ENCODE measurements at regions not wholly inside any gene's neighbourhood (a gene's known extent, or its start where the extent isn't known, plus 50 kb on each side); places are given as distances from the start of the nearest gene placed in this dataset.
A peak's percentile ranks its signal among the peaks of the same experiment; 100 is the strongest.

DNA sequence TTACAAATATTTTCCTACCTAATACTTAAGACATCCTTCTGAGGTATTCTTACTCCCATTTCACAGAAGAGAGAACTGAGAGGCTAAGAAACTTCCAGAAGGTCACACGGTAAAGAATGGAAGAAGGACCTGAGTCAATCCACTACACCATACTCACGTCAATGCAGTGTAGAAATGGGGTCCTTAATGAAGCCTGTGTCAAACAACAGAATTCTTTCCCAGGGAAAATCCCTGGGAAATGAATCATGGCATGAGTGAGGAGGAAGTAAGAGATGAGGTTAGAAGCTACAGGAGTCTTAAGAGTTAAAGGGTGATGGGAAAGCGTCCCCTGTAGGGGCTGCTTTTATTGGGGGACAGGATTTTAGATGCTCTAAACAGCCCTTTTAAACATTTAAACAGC is 147.9 kb downstream of the C11orf91 start:
- no peak for DNase-seq
- H3K79me2 ChIP-seq (ENCODE audit: insufficient read depth), result peaks cover 17% of the 10 kb centered on the region; the same call in 1 of the 2 replicates
- no peaks in the 10 kb centered on the region for H3K27me3 ChIP-seq (replicated peaks; ENCODE audit: insufficient read depth)
- no peak overlapping the region for H3K4me2 ChIP-seq (ENCODE audit: unreplicated experiment)
- H3K4me1 ChIP-seq (ENCODE audit: insufficient read depth), result peaks cover 14% of the 10 kb centered on the region
- no peaks in the 10 kb centered on the region for H3K9me3 ChIP-seq (ENCODE audit: low read depth)
- H3F3A ChIP-seq (ENCODE audit: insufficient read depth), result peaks cover 21% of the 10 kb centered on the region; the same call in 1 of the 2 replicates
- 75 to 78% methylated on average over 3 of the region's 3 CpGs for WGBS, 2 experiments (ENCODE audit: low coverage in 1 of 2, low lambda C conversion rate in 2 of 2, missing lambda C conversion rate in 2 of 2)
- H2AFZ ChIP-seq, result no peak overlapping the region
- H3K4me3 ChIP-seq, result no peak overlapping the region
- H4K20me1 ChIP-seq (ENCODE audit: insufficient read depth), result no peaks in the 10 kb centered on the region
- H3K9me2 ChIP-seq (ENCODE audit: insufficient read depth), result no peaks in the 10 kb centered on the region
- H3K36me3 ChIP-seq (ENCODE audit: low read depth), result peaks cover 15% of the 10 kb centered on the region
- H3K9ac ChIP-seq, result no peak overlapping the region
- TF ChIP-seq EZH2phosphoT487 (IDR thresholded peaks at IDR 0.05; ENCODE audit: insufficient read depth, low read depth), result no peak
- H3K27ac ChIP-seq, result no peak overlapping the region
- in situ Hi-C loops (cut with MboI), result no loop called here

- H3K9me2 ChIP-seq (ENCODE audit: insufficient read depth), result no peaks in the 10 kb centered on the region
- in situ Hi-C loops (cut with MboI), result no loop called here
- H3F3A ChIP-seq (ENCODE audit: insufficient read depth), result peaks cover 15% of the 10 kb centered on the region
- no peak overlapping the region for H3K4me3 ChIP-seq
- 87 to 91% methylated on average over 3 of the region's 3 CpGs for WGBS, 2 experiments (ENCODE audit: low coverage in 1 of 2, low lambda C conversion rate in 2 of 2, missing lambda C conversion rate in 2 of 2)
- peaks cover 16% of the 10 kb centered on the region for H3K36me3 ChIP-seq (ENCODE audit: low read depth)
- no peak for DNase-seq
- no peak overlapping the region for H2AFZ ChIP-seq
- no peak overlapping the region for H3K27ac ChIP-seq
- TF ChIP-seq EZH2 (IDR thresholded peaks at IDR 0.05; ENCODE audit: insufficient read depth, poor library complexity, severe bottlenecking) (no peak), EZH2phosphoT487 (IDR thresholded peaks at IDR 0.05; ENCODE audit: insufficient read depth, low read depth) (no peak)
- no peak overlapping the region for H3K9ac ChIP-seq
- no peaks in the 10 kb centered on the region for H3K27me3 ChIP-seq (replicated peaks; ENCODE audit: insufficient read depth)
- no peak overlapping the region for H3K4me2 ChIP-seq (ENCODE audit: unreplicated experiment)
- H3K4me1 ChIP-seq (ENCODE audit: insufficient read depth), result peaks cover 12% of the 10 kb centered on the region
- H3K9me3 ChIP-seq (ENCODE audit: low read depth), result no peaks in the 10 kb centered on the region
- H3K79me2 ChIP-seq (ENCODE audit: insufficient read depth), result peaks cover 13% of the 10 kb centered on the region; the same call in 1 of the 2 replicates
- no peaks in the 10 kb centered on the region for H4K20me1 ChIP-seq (ENCODE audit: insufficient read depth)
Observed at GRCh38 chr11:33551051-33551450, 149.6 kb downstream of the C11orf91 start.

- in situ Hi-C loops (cut with MboI), result loop anchor here (10.0 kb wide), 1 partner anchor 125 kb away; no protein-coding TSS in a partner anchor
- Histone ChIP-seq H3K27me3 (replicated peaks; ENCODE audit: insufficient read depth) (no peaks in the 10 kb centered on the region), H3K36me3 (ENCODE audit: low read depth) (peaks cover 7% of the 10 kb centered on the region), H4K20me1 (ENCODE audit: insufficient read depth) (no peaks in the 10 kb centered on the region), H3K9ac (no peak overlapping the region), H3F3A (ENCODE audit: insufficient read depth) (peaks cover 17% of the 10 kb centered on the region), H3K9me2 (ENCODE audit: insufficient read depth) (no peaks in the 10 kb centered on the region), H3K9me3 (ENCODE audit: low read depth) (no peaks in the 10 kb centered on the region), H3K4me2 (ENCODE audit: unreplicated experiment) (no peak overlapping the region), H3K4me3 (no peak overlapping the region), H3K4me1 (ENCODE audit: insufficient read depth) (peaks cover 25% of the 10 kb centered on the region), H3K27ac (no peak overlapping the region), H2AFZ (no peak overlapping the region), H3K79me2 (ENCODE audit: insufficient read depth) (peaks cover 15% of the 10 kb centered on the region; the same call in 1 of the 2 replicates)
- TF ChIP-seq EZH2 (IDR thresholded peaks at IDR 0.05; ENCODE audit: insufficient read depth, poor library complexity, severe bottlenecking) (no peak), EZH2phosphoT487 (IDR thresholded peaks at IDR 0.05; ENCODE audit: insufficient read depth, low read depth) (no peak)
- 73 to 75% methylated on average over 6 of the region's 6 CpGs for WGBS, 2 experiments (ENCODE audit: low coverage in 1 of 2, low lambda C conversion rate in 2 of 2, missing lambda C conversion rate in 2 of 2)
- DNase-seq, result no peak
Observed at GRCh38 chr11:33549483-33549882, 151.1 kb downstream of the C11orf91 start.

DNA sequence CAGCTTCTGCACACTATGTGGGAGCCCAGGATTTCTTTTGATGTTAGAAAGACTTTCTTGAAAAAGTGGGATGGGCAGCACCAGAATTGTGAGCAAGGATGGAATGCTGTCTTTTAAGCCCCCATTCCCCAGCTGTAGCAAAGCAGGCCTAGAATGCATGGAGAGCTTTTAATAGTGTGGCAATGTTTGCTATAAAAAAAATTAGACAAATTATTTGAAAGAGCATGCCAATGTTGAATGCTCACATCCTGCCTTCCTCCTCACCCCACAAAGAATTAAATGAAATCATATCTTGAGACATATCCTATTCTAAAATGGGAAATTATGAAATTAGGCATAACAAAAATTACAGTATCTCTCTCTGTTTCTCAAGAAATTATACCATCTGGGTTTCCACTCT is 154.7 kb downstream of the C11orf91 start:
- in situ Hi-C loops (cut with MboI), result loop anchor here (10.0 kb wide), 1 partner anchor 129 kb away; no protein-coding TSS in a partner anchor
- H4K20me1 ChIP-seq (ENCODE audit: insufficient read depth), result no peaks in the 10 kb centered on the region
- H3K4me3 ChIP-seq, result no peak overlapping the region
- peak; percentile 70 for DNase-seq
- no peaks in the 10 kb centered on the region for H3K9me2 ChIP-seq (ENCODE audit: insufficient read depth)
- peaks cover 38% of the 10 kb centered on the region for H3K4me1 ChIP-seq (ENCODE audit: insufficient read depth)
- H3F3A ChIP-seq (ENCODE audit: insufficient read depth), result peaks cover 28% of the 10 kb centered on the region
- H3K4me2 ChIP-seq (ENCODE audit: unreplicated experiment), result peak overlapping the region; percentile 65
- H3K9ac ChIP-seq, result peak overlapping the region; percentile 16
- H3K27me3 ChIP-seq (replicated peaks; ENCODE audit: insufficient read depth), result no peaks in the 10 kb centered on the region
- H2AFZ ChIP-seq, result peak overlapping the region; percentile 16; the same call in 1 of the 2 replicates
- no peaks in the 10 kb centered on the region for H3K9me3 ChIP-seq (ENCODE audit: low read depth)
- peaks cover 38% of the 10 kb centered on the region for H3K79me2 ChIP-seq (ENCODE audit: insufficient read depth)
- peaks cover 7% of the 10 kb centered on the region for H3K36me3 ChIP-seq (ENCODE audit: low read depth)
- TF ChIP-seq EZH2 (IDR thresholded peaks at IDR 0.05; ENCODE audit: insufficient read depth, poor library complexity, severe bottlenecking), result no peak
- TF ChIP-seq EZH2phosphoT487 (IDR thresholded peaks at IDR 0.05; ENCODE audit: insufficient read depth, low read depth), result no peak
- H3K27ac ChIP-seq, result peak overlapping the region; percentile 68

All from GM23248 (cell line).